DMS53 treated with DMSO at 0.1 percent for 48 hours (cell line): ENCODE measurements at regions not wholly inside any gene's neighbourhood (a gene's known extent, or its start where the extent isn't known, plus 50 kb on each side); places are given as distances from the start of the nearest gene placed in this dataset.
A peak's percentile ranks its signal among the peaks of the same experiment; 100 is the strongest.

Experiments used
- DNase-seq: peaks from one replicate; lab custom pipeline; 2025; ENCODE audit not compliant: unreplicated experiment; lab: John Stamatoyannopoulos, UW

GRCh38 chr1:55746710-55747109 is 531.5 kb upstream of the USP24 start:
- DNase-seq: no peak

- DNase-seq: no peak
These were observed 526.4 kb upstream of the USP24 start for GRCh38 chr1:55741516-55741915.

GRCh38 chr1:55735106-55735505 is 519.9 kb upstream of the USP24 start:
- no peak for DNase-seq

GRCh38 chr1:55726994-55727393 is 511.8 kb upstream of the USP24 start:
- DNase-seq: no peak

GRCh38 chr1:55725378-55725777 is 510.2 kb upstream of the USP24 start:
- DNase-seq: peak; percentile 54

GRCh38 chr1:55724551-55725325 is 509.6 kb upstream of the USP24 start:
- no peak for DNase-seq

- DNase-seq: no peak
These were observed 507.8 kb upstream of the USP24 start for GRCh38 chr1:55723001-55723400.

GRCh38 chr1:55720261-55720660 is 505.1 kb upstream of the USP24 start:
- DNase-seq: no peak

- DNase-seq: peak; percentile 89
These were observed 503.9 kb upstream of the USP24 start for GRCh38 chr1:55718758-55719671.

- no peak for DNase-seq
These were observed 501.9 kb upstream of the USP24 start for GRCh38 chr1:55717111-55717510.

GRCh38 chr1:55716610-55717009 is 501.4 kb upstream of the USP24 start:
- DNase-seq: no peak

GRCh38 chr1:55716151-55716550 is 501.0 kb upstream of the USP24 start:
- DNase-seq: no peak

- no peak for DNase-seq
These were observed 499.1 kb upstream of the USP24 start for GRCh38 chr1:55714230-55714629.

GRCh38 chr1:55713516-55713915 is 498.4 kb upstream of the USP24 start:
- no peak for DNase-seq

- DNase-seq: no peak
These were observed 497.0 kb upstream of the USP24 start for GRCh38 chr1:55712148-55712547.

GRCh38 chr1:55708781-55709180 is 493.6 kb upstream of the USP24 start:
- DNase-seq: no peak

- no peak for DNase-seq
These were observed 492.7 kb upstream of the USP24 start for GRCh38 chr1:55707846-55708245.

- DNase-seq: no peak
These were observed 492.0 kb upstream of the USP24 start for GRCh38 chr1:55707196-55707595.

- DNase-seq: no peak
These were observed 491.2 kb upstream of the USP24 start for GRCh38 chr1:55706397-55706796.

- DNase-seq: no peak
These were observed 488.7 kb upstream of the USP24 start for GRCh38 chr1:55703726-55704363.

- peak; percentile 77 for DNase-seq
These were observed 486.9 kb upstream of the USP24 start for GRCh38 chr1:55702064-55702463.
